Neural cell (in vitro differentiated cells): ENCODE measurements at regions not wholly inside any gene's neighbourhood (a gene's known extent, or its start where the extent isn't known, plus 50 kb on each side); places are given as distances from the start of the nearest gene placed in this dataset.

Experiments used
- H2AFZ ChIP-seq: fragments of 200-600, 300-800 bp; sonication (generic), shearing (Covaris generic); 2 replicates; pipeline ENCODE4 v1.6.0; 2014; ENCODE audit warnings: low read depth, mild to moderate bottlenecking, antibody characterized with exemption, low read length, moderate library complexity
- H3F3A ChIP-seq: fragments of 200-600 bp; shearing (Covaris generic); 2 replicates; pipeline ENCODE4 v1.6.1; 2016; ENCODE audit warnings: mild to moderate bottlenecking, moderate library complexity, mixed read lengths, antibody characterized with exemption, low read length; ENCODE audit not compliant: insufficient read depth, poor library complexity, severe bottlenecking
- H3K27ac ChIP-seq: fragments of 200-600, 300-800 bp; sonication (generic), shearing (Covaris generic); 2 replicates; pipeline ENCODE4 v1.5.1; 2014; ENCODE audit warnings: mild to moderate bottlenecking, low read length, moderate library complexity
- H3K27me3 ChIP-seq: fragments of 300-800, 200-600 bp; sonication (generic), shearing (Covaris generic); 2 replicates; pipeline ENCODE4 v1.6.0; 2014; ENCODE audit warnings: mild to moderate bottlenecking, low read depth, low read length, moderate library complexity; ENCODE audit not compliant: insufficient read depth
- H3K36me3 ChIP-seq: fragments of 300-800, 200-600 bp; sonication (generic), shearing (Covaris generic); 2 replicates; pipeline ENCODE4 v1.5.1; 2014; ENCODE audit warnings: mild to moderate bottlenecking, antibody characterized with exemption, low read length, moderate library complexity; ENCODE audit not compliant: insufficient read depth
- H3K4me2 ChIP-seq: fragments of 300-800, 200-600 bp; sonication (generic), shearing (Covaris generic); 2 replicates; pipeline ENCODE4 v1.6.0; 2014; ENCODE audit warnings: mild to moderate bottlenecking, low read length
- H3K4me3 ChIP-seq: fragments of 300-800, 200-600 bp; sonication (generic), shearing (Covaris generic); 2 replicates; pipeline ENCODE4 v1.5.1; 2014; ENCODE audit warnings: mild to moderate bottlenecking, low read length, moderate library complexity
- H3K79me2 ChIP-seq: fragments of 200-600 bp; shearing (Covaris generic); replicated peaks from 2 replicates; pipeline ENCODE4 v1.6.0; 2014; ENCODE audit warnings: mild to moderate bottlenecking, low read length, moderate library complexity; ENCODE audit not compliant: insufficient read depth
- H3K9ac ChIP-seq: fragments of 300-800, 200-600 bp; sonication (generic), shearing (Covaris generic); 2 replicates; pipeline ENCODE4 v1.6.1; 2016; ENCODE audit warnings: mild to moderate bottlenecking, low read length, mixed read lengths
- H3K9me2 ChIP-seq: fragments of 200-600 bp; shearing (Covaris generic); 2 replicates; pipeline ENCODE4 v1.6.1; 2016; ENCODE audit warnings: mild to moderate bottlenecking, low read length, mixed read lengths; ENCODE audit not compliant: insufficient read depth
- H3K9me3 ChIP-seq: fragments of 200-600, 300-800 bp; sonication (generic), shearing (Covaris generic); 2 replicates; pipeline ENCODE4 v1.6.1; 2016; ENCODE audit warnings: mild to moderate bottlenecking, mixed run types, low read length, moderate library complexity, mixed read lengths
- H4K20me1 ChIP-seq: fragments of 200-600 bp; shearing (Covaris generic); 2 replicates; pipeline ENCODE4 v1.6.1; 2016; ENCODE audit warnings: mild to moderate bottlenecking, mixed run types; ENCODE audit not compliant: insufficient read depth
- CTCF ChIP-seq: fragments of 450-650 bp; IDR thresholded peaks from 2 replicates; pipeline ENCODE4 v1.5.1; 2014; ENCODE audit warnings: antibody characterized with exemption, mild to moderate bottlenecking, moderate library complexity; ENCODE audit not compliant: poor library complexity, severe bottlenecking
- EP300 ChIP-seq: fragments of 450-650 bp; conservative IDR thresholded peaks from 2 replicates; pipeline ENCODE4 v1.6.1; 2014; ENCODE audit warnings: antibody characterized with exemption, mild to moderate bottlenecking, moderate library complexity; ENCODE audit not compliant: poor library complexity, severe bottlenecking
- EZH2 ChIP-seq: fragments of 200-600, 300-800 bp; shearing (Covaris generic), sonication (generic); IDR thresholded peaks from 2 replicates; pipeline ENCODE4 v1.6.1; 2014; ENCODE audit warnings: antibody characterized with exemption, low read length, borderline replicate concordance, mild to moderate bottlenecking; ENCODE audit not compliant: insufficient read depth, poor library complexity, severe bottlenecking
- MXI1 ChIP-seq: fragments of 450-650 bp; conservative IDR thresholded peaks from 2 replicates; pipeline ENCODE4 v1.6.1; 2014; ENCODE audit warnings: antibody characterized with exemption, mild to moderate bottlenecking; ENCODE audit not compliant: poor library complexity, severe bottlenecking
- POLR2AphosphoS5 ChIP-seq: IDR thresholded peaks from 2 replicates; pipeline ENCODE4 v1.6.1; 2012
- RAD21 ChIP-seq: fragments of 450-650 bp; conservative IDR thresholded peaks from 2 replicates; pipeline ENCODE4 v1.6.1; 2014; ENCODE audit warnings: antibody characterized with exemption, mild to moderate bottlenecking, moderate library complexity
- SMC3 ChIP-seq: fragments of 450-650 bp; conservative IDR thresholded peaks from 2 replicates; pipeline ENCODE4 v1.6.1; 2014; ENCODE audit warnings: antibody characterized with exemption, mild to moderate bottlenecking, moderate library complexity; ENCODE audit not compliant: poor library complexity
- TAF1 ChIP-seq: IDR thresholded peaks from 2 replicates; pipeline ENCODE4 v1.6.1; 2012; ENCODE audit warnings: low read depth
- TF ChIP-seq, protein P1 (sequence below): IDR thresholded peaks from 2 replicates; pipeline ENCODE4 v1.6.1; 2012; ENCODE audit warnings: borderline replicate concordance

GRCh38 chr10:2800178-2800577 lies 267.2 kb upstream of the PFKP start (continued):
- TF ChIP-seq EP300 (no peak), RAD21 (no peak)

DNA sequence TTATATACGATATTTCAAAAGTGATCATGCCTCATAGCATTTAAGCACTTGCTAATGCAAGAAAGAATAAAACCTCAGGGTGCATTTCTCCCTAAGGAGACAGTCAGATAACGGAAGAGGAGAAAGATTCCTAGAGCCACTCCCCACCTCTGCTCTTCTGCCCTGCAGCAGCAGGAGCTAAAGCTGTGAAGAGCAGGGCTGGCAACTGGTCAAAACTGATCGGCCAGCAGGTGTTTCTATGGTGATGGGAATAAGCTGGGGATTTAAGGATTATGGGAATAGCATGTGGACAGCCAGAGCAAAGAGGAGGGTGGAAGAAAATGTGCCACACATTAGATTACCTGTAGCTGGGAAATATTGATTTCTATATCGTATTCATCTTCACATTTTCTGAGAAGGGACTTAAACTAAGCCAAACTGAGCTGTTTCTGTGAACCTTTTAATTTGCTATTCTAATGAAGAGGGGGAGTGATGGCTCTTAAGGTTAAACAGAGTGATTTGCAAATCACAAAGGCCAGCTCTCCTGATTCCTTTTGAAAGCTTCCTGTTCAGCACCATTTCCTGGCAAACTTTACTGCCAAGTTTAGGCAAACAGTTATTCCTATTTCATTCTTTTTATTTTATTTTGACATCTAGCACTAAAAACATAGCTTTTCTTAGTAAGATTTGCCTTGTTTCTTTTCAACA lies 268.9 kb upstream of the PFKP start:
- H3K4me3 ChIP-seq = no peak overlapping the region
- H3K79me2 ChIP-seq = no peaks in the 10 kb centered on the region
- no peaks in the 10 kb centered on the region for H3K9me2 ChIP-seq
- no peaks in the 10 kb centered on the region for H3K9me3 ChIP-seq
- H4K20me1 ChIP-seq = no peaks in the 10 kb centered on the region
- H3K27ac ChIP-seq = peak overlapping the region; percentile 4
- TF ChIP-seq RAD21 (no peak), EP300 (no peak), EZH2 (no peak), SMC3 (no peak), CTCF (no peak), TAF1 (no peak), POLR2AphosphoS5 (no peak), MXI1 (no peak)
- TF ChIP-seq, protein P1, sequence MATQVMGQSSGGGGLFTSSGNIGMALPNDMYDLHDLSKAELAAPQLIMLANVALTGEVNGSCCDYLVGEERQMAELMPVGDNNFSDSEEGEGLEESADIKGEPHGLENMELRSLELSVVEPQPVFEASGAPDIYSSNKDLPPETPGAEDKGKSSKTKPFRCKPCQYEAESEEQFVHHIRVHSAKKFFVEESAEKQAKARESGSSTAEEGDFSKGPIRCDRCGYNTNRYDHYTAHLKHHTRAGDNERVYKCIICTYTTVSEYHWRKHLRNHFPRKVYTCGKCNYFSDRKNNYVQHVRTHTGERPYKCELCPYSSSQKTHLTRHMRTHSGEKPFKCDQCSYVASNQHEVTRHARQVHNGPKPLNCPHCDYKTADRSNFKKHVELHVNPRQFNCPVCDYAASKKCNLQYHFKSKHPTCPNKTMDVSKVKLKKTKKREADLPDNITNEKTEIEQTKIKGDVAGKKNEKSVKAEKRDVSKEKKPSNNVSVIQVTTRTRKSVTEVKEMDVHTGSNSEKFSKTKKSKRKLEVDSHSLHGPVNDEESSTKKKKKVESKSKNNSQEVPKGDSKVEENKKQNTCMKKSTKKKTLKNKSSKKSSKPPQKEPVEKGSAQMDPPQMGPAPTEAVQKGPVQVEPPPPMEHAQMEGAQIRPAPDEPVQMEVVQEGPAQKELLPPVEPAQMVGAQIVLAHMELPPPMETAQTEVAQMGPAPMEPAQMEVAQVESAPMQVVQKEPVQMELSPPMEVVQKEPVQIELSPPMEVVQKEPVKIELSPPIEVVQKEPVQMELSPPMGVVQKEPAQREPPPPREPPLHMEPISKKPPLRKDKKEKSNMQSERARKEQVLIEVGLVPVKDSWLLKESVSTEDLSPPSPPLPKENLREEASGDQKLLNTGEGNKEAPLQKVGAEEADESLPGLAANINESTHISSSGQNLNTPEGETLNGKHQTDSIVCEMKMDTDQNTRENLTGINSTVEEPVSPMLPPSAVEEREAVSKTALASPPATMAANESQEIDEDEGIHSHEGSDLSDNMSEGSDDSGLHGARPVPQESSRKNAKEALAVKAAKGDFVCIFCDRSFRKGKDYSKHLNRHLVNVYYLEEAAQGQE = no peak
- H3K27me3 ChIP-seq = no peaks in the 10 kb centered on the region
- H3K4me2 ChIP-seq = no peak overlapping the region
- no peak overlapping the region for H3K9ac ChIP-seq
- H2AFZ ChIP-seq = no peak overlapping the region
- peaks cover 2% of the 10 kb centered on the region for H3F3A ChIP-seq
- no peaks in the 10 kb centered on the region for H3K36me3 ChIP-seq

DNA sequence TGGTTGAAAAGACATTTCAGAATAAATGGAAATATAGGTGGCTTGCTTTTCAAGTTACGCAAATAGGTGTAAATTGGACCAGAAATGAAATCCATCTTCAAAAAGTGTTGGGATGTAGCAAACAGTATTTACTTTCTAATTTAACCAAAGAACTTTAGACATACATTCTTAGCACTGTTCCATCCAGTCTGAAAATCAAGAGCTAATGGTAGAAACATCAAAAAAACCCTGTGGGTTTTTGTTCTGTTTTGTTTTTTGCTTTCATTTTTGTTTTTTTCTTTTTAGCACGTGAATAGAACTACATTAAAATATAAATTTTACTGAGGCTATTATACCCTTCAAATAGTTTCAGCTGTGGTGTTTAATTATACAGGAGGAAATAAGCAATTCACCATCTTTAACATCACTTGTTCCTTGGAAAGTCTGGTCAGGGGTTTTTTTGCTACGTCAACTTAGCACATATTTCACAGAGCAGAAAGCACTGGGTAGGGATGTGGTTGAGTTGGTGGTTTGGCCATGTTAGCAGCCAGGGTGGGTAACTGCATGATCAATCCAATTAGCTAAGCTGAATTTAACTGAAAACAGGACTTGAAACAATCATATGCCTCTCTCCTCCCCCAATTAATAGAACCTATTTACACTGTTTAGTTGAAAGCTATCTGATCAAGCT lies 275.4 kb upstream of the PFKP start:
- Histone ChIP-seq H3K79me2 (no peaks in the 10 kb centered on the region), H4K20me1 (no peaks in the 10 kb centered on the region), H3K9me3 (no peaks in the 10 kb centered on the region), H2AFZ (no peak overlapping the region), H3K36me3 (no peaks in the 10 kb centered on the region), H3K9ac (no peak overlapping the region), H3K4me3 (no peak overlapping the region), H3K9me2 (no peaks in the 10 kb centered on the region), H3K4me2 (no peak overlapping the region), H3K27me3 (no peaks in the 10 kb centered on the region), H3K27ac (no peak overlapping the region), H3F3A (no peaks in the 10 kb centered on the region)
- TF ChIP-seq POLR2AphosphoS5 = no peak
- no peak for TF ChIP-seq MXI1
- no peak for TF ChIP-seq SMC3
- no peak for TF ChIP-seq RAD21
- no peak for TF ChIP-seq TAF1
- no peak for TF ChIP-seq CTCF
- no peak for TF ChIP-seq EP300
